Neural progenitor cell (in vitro differentiated cells): ENCODE measurements at regions not wholly inside any gene's neighbourhood (a gene's known extent, or its start where the extent isn't known, plus 50 kb on each side); places are given as distances from the start of the nearest gene placed in this dataset.

ENCODE experiments used
- CTCF ChIP-seq: fragments of 200-600 bp; sonication (generic); IDR thresholded peaks from 2 replicates; pipeline ENCODE4 v1.5.1; 2017; ENCODE audit warnings: antibody characterized with exemption, mild to moderate bottlenecking
- EZH2 ChIP-seq: fragments of 200-600 bp; sonication (generic); IDR thresholded peaks from 2 replicates; pipeline ENCODE4 v1.6.1; 2017; ENCODE audit warnings: antibody characterized with exemption, mild to moderate bottlenecking, moderate library complexity

GRCh38 chr4:45846016-45846415 is 277.8 kb downstream of the GABRG1 start:
- TF ChIP-seq CTCF: no peak
- TF ChIP-seq EZH2: no peak
